Common myeloid progenitor, CD34-positive (primary cell): ENCODE measurements at regions not wholly inside any gene's neighbourhood (a gene's known extent, or its start where the extent isn't known, plus 50 kb on each side); places are given as distances from the start of the nearest gene placed in this dataset.
"Not testable (repeated sequence)": the region's sequence is repeated elsewhere in the genome, so short reads cannot be mapped to it uniquely, and the experiment has no call there.

Experiments used
- CTCF ChIA-PET: fragments of 350-600 bp; sonication (Branson Sonifier 250); formaldehyde crosslinking; loops from one replicate; lab custom pipeline; 2021; ENCODE audit warnings: antibody characterized with exemption; lab: Charles Lee
- POLR2A ChIA-PET: fragments of 350-600 bp; sonication (Branson Sonifier 250); formaldehyde crosslinking; loops from one replicate; lab custom pipeline; 2021; ENCODE audit warnings: antibody characterized with exemption; lab: Charles Lee
- DNase-seq, 3 donors: peaks; one replicate each; pipeline versions ENCODE4 v3.0.0 to v3.0.0-alpha.2; 2013
- H3K27ac ChIP-seq, 2 experiments: 1 replicate in 1 of 2; 2 replicates in 1 of 2; pipeline ENCODE4 v1.7.0; 2013; ENCODE audit warnings: inconsistent platforms in 2 of 2, low read length in 2 of 2, mild to moderate bottlenecking in 2 of 2, low read depth in 1 of 2, moderate library complexity in 1 of 2; ENCODE audit not compliant: severe bottlenecking in 2 of 2, insufficient read depth in 1 of 2, poor library complexity in 1 of 2
- H3K27me3 ChIP-seq, 5 experiments: replicated peaks in 2 of 5; 1 replicate in 3 of 5; 2 replicates in 2 of 5; pipeline versions ENCODE4 v1.6.1 to v1.7.0; 2013; ENCODE audit warnings: low read length in 4 of 5, mild to moderate bottlenecking in 2 of 5, moderate library complexity in 2 of 5, inconsistent platforms in 1 of 5; ENCODE audit not compliant: insufficient read depth in 5 of 5, control insufficient read depth in 4 of 5
- H3K36me3 ChIP-seq, 4 experiments: 1 replicate in 2 of 4; 2 replicates in 2 of 4; pipeline versions ENCODE4 v1.6.1 to v1.7.0; 2013; ENCODE audit warnings: low read length in 3 of 4, control low read depth in 1 of 4, mild to moderate bottlenecking in 1 of 4; ENCODE audit not compliant: control insufficient read depth in 4 of 4, insufficient read depth in 4 of 4
- H3K4me1 ChIP-seq, 4 experiments: 1 replicate in 3 of 4; 2 replicates in 1 of 4; pipeline versions ENCODE4 v1.6.1 to v1.7.1; 2013; ENCODE audit warnings: low read length in 3 of 4, mild to moderate bottlenecking in 3 of 4, control low read depth in 1 of 4, inconsistent platforms in 1 of 4, moderate library complexity in 1 of 4; ENCODE audit not compliant: control insufficient read depth in 4 of 4, insufficient read depth in 4 of 4; ENCODE audit errors: control extremely low read depth in 1 of 4
- H3K4me3 ChIP-seq, 7 experiments: 1 replicate in 4 of 7; 2 replicates in 3 of 7; pipeline versions ENCODE4 v1.5.1 to v1.7.0; 2013; ENCODE audit warnings: mild to moderate bottlenecking in 7 of 7, low read length in 6 of 7, moderate library complexity in 6 of 7, inconsistent platforms in 2 of 7, low read depth in 2 of 7, control low read depth in 1 of 7; ENCODE audit not compliant: insufficient read depth in 4 of 7, control insufficient read depth in 1 of 7; ENCODE audit errors: extremely low read depth in 1 of 7
- H3K9me3 ChIP-seq, 5 experiments: 1 replicate in 4 of 5; 2 replicates in 1 of 5; pipeline versions ENCODE4 v1.6.1 to v1.7.1; 2013; ENCODE audit warnings: low read length in 4 of 5, mild to moderate bottlenecking in 2 of 5, inconsistent platforms in 1 of 5, low read depth in 1 of 5, moderate library complexity in 1 of 5; ENCODE audit not compliant: control insufficient read depth in 4 of 5, insufficient read depth in 2 of 5; ENCODE audit errors: control extremely low read depth in 1 of 5
- WGBS: methylation state at CpG from one replicate; pipeline ENCODE4 v1.1.5; 2013; ENCODE audit not compliant: insufficient coverage; 5-methylcytosine and 5-hydroxymethylcytosine counted together

DNA sequence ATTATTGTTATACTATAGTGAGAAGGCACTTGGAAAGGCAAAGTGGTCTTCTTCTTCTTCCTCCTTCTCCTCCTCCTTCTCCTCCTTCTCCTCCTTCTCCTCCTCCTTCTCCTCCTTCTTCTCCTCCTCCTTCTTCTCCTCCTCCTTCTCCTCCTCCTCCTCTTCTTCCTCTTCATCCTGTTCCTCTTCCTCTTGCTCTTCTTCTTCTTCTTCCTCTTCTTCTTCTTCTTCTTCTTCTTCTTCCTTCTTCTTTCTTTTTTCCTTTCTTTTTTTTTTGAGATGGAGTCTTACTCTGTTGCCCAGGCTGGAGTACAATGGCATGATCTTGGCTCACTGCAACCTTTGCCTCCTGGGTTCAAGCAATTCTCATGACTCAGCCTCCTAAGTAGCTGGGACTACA is 225.4 kb downstream of the TTC6 start:
- H3K36me3 ChIP-seq, H3K27me3 ChIP-seq, H3K9me3 ChIP-seq, H3K4me1 ChIP-seq, CTCF ChIA-PET, H3K27ac ChIP-seq, H3K4me3 ChIP-seq, POLR2A ChIA-PET, DNase-seq: not testable (repeated sequence)

DNA sequence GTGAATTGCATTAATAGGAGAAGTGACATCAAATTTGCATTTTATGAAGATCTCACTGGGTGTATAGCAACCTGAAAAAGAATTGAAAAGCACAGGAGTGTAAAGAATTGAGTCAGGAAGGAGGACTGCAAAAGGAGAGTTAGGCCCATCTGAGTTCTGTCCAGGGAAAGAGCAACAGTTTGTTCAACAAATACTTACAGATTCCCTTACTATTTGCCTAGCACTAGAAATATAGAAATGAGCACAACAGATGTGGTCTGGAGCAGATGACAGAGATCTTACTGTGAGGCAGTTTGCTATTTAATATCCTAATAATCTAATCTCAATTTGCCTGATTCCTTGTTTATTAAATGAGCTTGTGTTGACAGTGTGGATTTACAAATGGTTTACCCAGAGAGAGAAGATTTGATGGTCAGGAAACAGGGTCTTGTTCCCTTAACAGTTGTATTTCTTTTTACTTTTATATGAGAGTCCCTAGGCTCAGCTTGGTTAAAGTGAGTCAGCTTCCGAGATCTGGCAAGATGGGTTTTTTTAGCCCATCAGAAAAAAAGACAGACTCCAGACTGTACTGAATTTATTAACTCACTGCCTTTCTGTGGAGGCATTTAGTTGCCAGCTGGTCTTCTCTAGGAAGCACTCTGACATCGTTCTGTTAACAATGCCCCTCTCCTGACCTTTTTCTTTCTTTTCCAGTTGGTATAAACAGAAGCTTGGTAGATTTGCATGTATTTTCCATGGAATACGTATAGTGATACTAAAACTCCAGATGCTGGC is 229.7 kb downstream of the TTC6 start:
- Histone ChIP-seq H3K27me3 (no peaks in the 10 kb centered on the region), H3K36me3 (no peaks in the 10 kb centered on the region), H3K4me1 (no peaks in the 10 kb centered on the region), H3K4me3 (no peak overlapping the region), H3K9me3 (peaks cover 0 to 3% (median 1%) of the 10 kb centered on the region in 5 experiments), H3K27ac (no peak overlapping the region)
- CTCF ChIA-PET: no interaction called here
- POLR2A ChIA-PET: no interaction called here
- no peak for DNase-seq
- 86% methylated on average over 2 of the region's 3 CpGs for WGBS

DNA sequence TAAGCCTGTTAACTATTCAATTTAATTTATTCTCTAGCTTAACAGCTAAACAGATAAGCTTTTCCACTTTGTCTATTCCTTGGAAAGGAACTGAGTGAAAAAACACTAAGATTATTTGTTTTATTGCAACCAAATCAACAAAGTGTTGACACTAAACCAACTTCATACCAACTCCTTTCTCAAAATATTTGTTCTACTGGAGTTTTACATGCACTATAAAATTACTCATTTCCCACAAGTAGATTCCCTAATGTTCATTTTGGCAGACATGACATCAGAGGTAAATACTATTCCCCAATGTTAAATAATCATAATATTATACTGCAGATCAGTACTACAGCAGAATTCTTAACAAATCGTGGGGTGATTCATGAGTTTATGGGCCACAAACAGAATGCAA is 231.4 kb downstream of the TTC6 start:
- WGBS: no CpG with 5 or more reads among the region's 1 CpG
- no peak overlapping the region for H3K27ac ChIP-seq

DNA sequence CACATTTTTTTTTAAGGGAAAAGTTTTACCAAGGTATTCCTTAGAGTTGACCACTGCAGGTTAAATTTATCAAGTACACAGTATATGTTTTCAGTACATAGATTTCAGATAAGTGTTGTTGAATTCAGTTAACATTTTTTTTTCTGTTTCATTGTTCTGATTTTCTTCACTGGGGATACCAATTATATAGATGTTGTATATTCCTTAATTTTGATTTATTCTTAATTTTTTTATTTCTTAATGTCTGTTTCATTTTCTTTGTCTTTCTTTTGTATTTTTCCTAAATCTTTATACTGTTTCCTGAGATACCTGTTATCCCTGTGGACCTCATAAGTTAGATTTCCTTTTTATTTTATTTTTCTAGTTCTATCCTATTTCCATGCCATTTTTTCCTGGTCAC is 234.8 kb downstream of the TTC6 start:
- Histone ChIP-seq H3K36me3 (no peaks in the 10 kb centered on the region), H3K4me3 (no peak overlapping the region), H3K4me1 (no peaks in the 10 kb centered on the region), H3K27ac (no peak overlapping the region), H3K27me3 (no peaks in the 10 kb centered on the region), H3K9me3 (peaks cover 0 to 14% (median 5%) of the 10 kb centered on the region in 5 experiments)
- ChIA-PET POLR2A (no interaction called here), CTCF (no interaction called here)
- DNase-seq: no peak

More for the DNA sequence above, 231.4 kb downstream of the TTC6 start:
- no peak for DNase-seq
- no peaks in the 10 kb centered on the region for H3K27me3 ChIP-seq
- peaks cover 0 to 6% (median 1%) of the 10 kb centered on the region in 5 experiments for H3K9me3 ChIP-seq
- ChIA-PET POLR2A (no interaction called here), CTCF (interaction anchor here (0.6 kb wide), 1 partner anchor 21 kb away, joined by 3 read pairs; no protein-coding TSS in a partner anchor)
- no peaks in the 10 kb centered on the region for H3K36me3 ChIP-seq
- H3K4me1 ChIP-seq: no peaks in the 10 kb centered on the region
- H3K4me3 ChIP-seq: no peak overlapping the region

- no peak overlapping the region for H3K27ac ChIP-seq
- ChIA-PET POLR2A (no interaction called here), CTCF (no interaction called here)
- H3K4me3 ChIP-seq: no peak overlapping the region
- no CpG with 5 or more reads among the region's 1 CpG for WGBS
- no peaks in the 10 kb centered on the region for H3K36me3 ChIP-seq
- no peak for DNase-seq
- H3K9me3 ChIP-seq: peaks cover 0 to 14% (median 5%) of the 10 kb centered on the region in 5 experiments
- H3K4me1 ChIP-seq: no peaks in the 10 kb centered on the region
- no peaks in the 10 kb centered on the region for H3K27me3 ChIP-seq
Measured at GRCh38 chr14:37834275-37834674, 238.8 kb downstream of the TTC6 start.

DNA sequence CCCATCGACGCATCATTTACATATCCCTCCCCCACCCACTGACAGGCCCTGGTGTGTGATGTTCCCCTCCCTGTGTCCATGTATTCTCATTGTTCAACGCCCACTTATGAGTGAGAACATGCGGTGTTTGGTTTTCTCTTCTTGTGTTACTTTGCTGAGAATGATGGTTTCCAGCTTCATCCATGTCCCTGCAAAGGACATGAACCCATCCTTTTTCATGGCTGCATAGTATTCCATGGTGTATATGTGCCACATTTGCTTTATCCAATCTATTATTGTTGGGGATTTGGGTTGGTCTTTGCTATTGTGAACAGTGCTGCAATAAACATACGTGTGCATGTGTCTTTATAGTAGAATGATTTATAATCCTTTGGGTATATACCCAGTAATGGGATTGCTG is 243.3 kb downstream of the TTC6 start:
- H3K4me3 ChIP-seq, CTCF ChIA-PET, H3K27me3 ChIP-seq, H3K4me1 ChIP-seq, H3K9me3 ChIP-seq, POLR2A ChIA-PET, H3K27ac ChIP-seq, DNase-seq, H3K36me3 ChIP-seq: not testable (repeated sequence)
- no CpG with 5 or more reads among the region's 5 CpGs for WGBS

GRCh38 chr14:37841039-37841438 is 245.6 kb downstream of the TTC6 start:
- CTCF ChIA-PET: interaction anchor here (0.7 kb wide), 1 partner anchor 24 kb away, joined by 4 read pairs; no protein-coding TSS in a partner anchor
- WGBS: 100% methylated on average over 3 of the region's 4 CpGs
- POLR2A ChIA-PET, DNase-seq, H3K27me3 ChIP-seq, H3K36me3 ChIP-seq, H3K4me3 ChIP-seq, H3K27ac ChIP-seq, H3K4me1 ChIP-seq, H3K9me3 ChIP-seq: not testable (repeated sequence)
